HG02852 (cell line): ENCODE measurements at regions not wholly inside any gene's neighbourhood (a gene's known extent, or its start where the extent isn't known, plus 50 kb on each side); places are given as distances from the start of the nearest gene placed in this dataset.
"Not testable (repeated sequence)": the region's sequence is repeated elsewhere in the genome, so short reads cannot be mapped to it uniquely, and the experiment has no call there.

ENCODE experiments used
- ATAC-seq: cut with Tn5 transposase; IDR thresholded peaks from one replicate; pipeline ENCODE4 v1.9.1; 2021; ENCODE audit warnings: mild to moderate bottlenecking, moderate library complexity; ENCODE audit not compliant: unreplicated experiment

DNA sequence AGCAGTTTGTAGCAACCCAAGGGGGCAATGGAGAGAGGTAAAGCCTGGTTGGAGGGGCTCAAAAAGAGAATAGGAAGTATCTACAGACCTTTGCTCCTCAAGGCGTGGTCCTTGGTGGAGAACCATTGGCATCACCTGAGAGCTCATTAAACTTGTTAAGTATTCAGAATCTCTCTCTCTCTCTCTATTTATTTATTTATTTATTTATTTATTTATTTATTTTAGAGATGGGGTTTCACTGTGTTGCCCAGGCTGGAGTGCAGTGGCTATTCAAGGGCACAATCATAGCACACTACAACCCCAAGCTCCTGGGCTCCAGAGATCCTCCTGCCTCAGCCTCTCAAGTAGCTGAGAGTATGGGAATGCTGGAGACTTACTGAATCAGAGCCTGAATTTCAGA lies 193.1 kb upstream of the ADCY2 start:
- no peak for ATAC-seq

DNA sequence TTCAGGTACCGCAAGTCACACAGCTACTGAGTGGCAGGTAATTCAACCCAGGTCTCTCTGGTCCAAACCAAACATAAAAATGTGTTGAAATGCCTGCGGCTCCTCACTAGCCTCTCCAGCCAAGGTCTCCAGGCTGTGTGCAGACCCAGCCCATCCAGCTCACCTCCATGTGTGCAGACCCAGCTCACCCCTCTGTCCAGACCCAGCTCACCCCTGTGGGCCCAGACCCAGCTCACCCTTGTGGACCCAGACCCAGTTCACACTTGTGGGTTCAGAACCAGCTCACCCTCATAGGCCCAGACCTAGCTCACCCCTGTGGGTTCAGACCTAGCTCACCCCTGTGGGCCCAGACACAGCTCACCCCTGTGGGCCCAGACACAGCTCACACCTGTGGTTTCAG lies 188.0 kb upstream of the ADCY2 start:
- ATAC-seq = no peak

DNA sequence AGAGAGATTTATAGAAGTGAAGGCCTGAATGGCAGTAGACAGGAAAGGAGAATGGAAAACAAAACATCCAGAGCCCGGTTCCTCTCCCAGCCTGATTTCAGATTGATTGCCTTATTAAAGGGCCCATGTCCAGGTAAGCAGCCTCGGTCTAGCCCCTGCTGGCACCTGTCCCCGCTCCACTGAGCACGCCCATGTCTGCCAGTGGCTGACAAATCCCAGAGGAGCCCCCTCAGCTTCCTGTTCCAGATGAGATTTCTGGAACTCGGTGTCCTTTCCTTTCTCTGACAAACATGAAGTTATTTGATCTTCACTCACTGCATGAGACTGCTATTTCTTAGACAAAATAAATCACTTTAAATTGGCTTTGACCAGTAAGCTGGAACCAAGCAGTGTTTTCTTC lies 187.0 kb upstream of the ADCY2 start:
- ATAC-seq = no peak

GRCh38 chr5:7209658-7210057 lies 186.3 kb upstream of the ADCY2 start:
- ATAC-seq = no peak

- ATAC-seq = no peak
Observed at GRCh38 chr5:7210549-7210948, 185.4 kb upstream of the ADCY2 start.

DNA sequence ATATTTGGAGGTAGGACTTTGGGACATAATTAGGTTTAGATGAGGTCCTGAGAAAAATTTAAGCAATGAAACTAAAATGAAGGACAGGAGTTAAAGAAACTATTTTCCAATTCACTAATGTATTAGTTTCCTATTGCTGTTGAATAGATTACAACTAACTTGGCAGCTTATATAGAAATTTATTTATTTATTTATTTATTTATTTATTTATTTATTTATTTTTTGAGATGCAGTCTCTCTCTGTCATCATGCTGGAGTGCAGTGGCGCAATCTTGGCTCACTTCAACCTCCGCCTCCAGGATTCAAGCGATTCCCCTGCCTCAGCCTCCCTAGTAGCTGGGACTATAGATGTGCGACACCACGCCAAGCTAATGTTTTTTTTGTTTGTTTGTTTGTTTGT lies 182.4 kb upstream of the ADCY2 start:
- no peak for ATAC-seq

- no peak for ATAC-seq
Observed at GRCh38 chr5:7214906-7215416, 181.0 kb upstream of the ADCY2 start.

- no peak for ATAC-seq
Observed at GRCh38 chr5:7218141-7218540, 177.8 kb upstream of the ADCY2 start.

- no peak for ATAC-seq
Observed at GRCh38 chr5:7220156-7220555, 175.8 kb upstream of the ADCY2 start.

- no peak for ATAC-seq
Observed at GRCh38 chr5:7221041-7221440, 174.9 kb upstream of the ADCY2 start.

DNA sequence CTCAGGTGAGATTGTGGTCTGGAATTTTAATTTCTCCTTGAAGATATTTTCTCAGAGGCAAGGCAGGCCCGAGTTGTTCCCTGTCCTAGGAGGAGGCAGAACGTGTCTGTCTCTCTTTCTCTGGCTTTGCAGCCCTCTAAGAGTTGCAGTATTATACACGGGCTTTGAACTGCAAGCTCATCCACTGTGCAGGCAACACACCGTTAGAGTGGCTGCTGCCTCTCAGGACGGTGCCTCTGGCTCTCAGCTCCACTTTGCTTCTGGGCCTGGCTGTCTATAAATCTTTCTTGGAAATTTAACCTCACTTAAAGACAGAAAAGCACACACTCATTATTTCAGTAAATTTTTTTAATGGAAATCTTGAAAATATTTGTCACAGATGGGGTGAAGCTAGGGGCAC lies 170.1 kb upstream of the ADCY2 start:
- no peak for ATAC-seq

DNA sequence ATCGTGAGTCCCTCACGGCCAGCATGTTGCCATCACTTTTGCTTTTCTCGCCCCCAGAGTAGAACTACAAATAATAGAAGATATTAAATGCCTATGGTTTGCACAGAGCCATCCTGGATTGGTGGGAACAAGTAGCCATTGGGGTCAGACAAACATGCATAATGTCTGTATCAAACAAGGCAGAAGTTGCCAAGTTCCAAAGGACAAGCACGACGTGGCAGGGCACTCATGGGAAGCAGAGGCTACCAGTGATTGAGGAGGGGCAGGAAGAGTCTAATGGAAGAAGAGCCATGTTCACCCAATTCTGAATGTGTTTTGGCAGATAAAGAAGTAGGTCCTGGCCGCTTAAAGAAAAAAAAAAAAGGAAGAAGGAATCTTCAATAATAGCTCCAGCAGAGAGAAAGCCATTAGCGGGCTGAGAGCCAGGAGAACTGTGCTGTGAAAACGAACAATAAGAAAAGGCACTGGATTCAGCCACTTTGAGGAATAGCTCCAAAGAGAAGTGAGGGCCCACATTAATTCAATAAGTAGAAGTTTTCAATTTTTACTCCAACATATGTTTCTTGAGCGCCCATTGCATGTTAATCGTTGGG lies 153.7 kb upstream of the ADCY2 start:
- ATAC-seq = no peak

GRCh38 chr5:7244208-7244607 lies 151.7 kb upstream of the ADCY2 start:
- ATAC-seq = no peak

DNA sequence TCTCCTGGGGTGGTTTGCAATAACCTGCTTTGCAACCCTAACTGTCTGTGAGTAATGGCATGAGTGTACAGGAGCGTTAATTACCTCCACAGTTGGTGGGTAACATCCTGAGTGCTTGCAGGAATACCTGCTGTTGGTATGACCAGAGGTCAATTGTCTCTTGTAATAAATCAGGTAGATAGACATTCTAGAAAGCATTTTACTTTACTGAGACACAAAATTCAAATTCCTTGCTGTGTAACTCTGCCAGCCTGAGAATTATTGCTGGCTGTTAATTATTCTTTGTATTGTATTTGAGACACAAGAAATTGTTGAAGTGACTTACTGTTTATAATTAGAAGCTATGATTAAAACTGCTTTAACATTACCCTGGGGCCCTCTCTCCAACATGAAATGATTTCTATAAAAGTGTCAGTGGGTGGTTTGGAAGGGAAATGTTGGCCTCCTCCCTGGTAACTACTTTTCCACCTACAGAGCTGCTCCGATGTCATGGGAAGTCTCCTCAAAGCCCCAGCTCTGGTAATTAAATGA lies 150.8 kb upstream of the ADCY2 start:
- ATAC-seq = no peak

DNA sequence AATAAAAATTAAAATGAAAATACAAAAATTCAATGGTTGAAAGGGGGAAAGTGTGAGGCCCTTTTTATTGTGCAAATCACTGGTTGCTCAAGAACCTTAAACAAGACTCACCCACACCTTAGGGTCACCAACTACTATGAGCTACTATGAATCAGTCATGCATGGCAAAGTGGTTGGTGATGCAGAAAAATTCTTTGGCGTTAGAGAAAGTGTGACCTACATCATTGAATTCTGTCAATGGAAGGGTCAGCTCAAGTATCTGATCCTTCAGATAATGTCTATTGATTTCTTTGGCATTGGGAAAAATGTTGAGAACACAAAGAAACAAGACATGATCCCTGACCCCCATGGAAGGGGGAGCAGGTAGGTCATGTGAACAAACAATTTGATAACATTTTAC lies 149.7 kb upstream of the ADCY2 start:
- ATAC-seq = no peak

DNA sequence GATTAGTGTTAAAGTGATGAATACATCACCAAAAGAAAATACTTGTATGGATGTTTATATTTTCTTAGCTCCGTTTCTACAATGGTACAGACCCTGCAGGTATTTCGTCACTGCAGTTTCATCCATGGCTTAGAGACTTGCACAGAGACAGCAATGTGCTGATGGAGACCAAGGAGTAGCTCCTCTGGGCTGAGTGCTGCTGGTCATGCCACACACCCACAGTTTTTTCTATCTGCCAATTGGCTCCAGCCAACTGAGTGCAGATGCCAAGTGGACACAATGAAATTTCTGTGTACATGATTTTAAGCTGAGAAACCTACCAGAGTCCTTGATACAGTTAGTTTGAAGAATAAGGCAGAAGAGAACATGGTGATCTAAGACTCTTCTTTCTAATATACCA lies 145.9 kb upstream of the ADCY2 start:
- no peak for ATAC-seq

DNA sequence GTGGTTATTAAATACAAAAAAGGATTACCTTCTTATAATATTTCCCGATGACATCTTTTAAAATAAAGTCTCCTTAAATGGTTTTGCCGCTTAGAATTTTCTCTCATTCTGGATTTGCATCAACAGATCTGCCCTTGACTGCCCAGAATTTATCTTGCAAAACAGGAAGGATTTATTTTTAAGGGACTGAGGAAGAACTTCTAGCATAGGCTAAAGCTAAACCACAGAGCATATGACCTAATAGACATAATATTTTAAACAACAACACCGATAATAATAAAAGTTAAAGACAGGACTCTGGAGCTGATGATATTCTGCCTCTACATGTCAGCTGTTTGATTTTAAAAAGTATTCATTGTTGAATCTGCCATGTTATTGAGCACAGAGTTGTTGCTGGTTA lies 145.3 kb upstream of the ADCY2 start:
- no peak for ATAC-seq

- ATAC-seq = no peak
Observed at GRCh38 chr5:7251132-7251531, 144.8 kb upstream of the ADCY2 start.

DNA sequence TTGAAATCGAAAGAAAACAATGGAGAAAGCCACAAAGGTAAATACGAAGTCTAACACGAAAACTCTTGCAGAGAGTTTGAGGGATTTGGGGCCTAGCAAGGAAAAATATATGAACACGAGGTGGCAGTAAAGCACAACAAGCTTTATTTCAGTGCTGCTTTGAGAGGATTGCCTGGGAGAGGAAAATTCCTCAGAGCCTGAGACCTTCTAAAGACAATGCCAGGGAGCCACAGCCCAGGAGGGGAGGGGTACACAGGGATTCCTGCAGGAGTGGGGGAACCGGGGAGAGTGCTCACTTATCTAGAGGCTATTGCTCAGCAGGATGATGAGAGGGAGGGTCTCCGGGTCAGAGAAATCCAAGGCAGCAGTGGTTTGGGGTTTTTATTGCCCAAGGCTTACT lies 134.9 kb upstream of the ADCY2 start:
- no peak for ATAC-seq

DNA sequence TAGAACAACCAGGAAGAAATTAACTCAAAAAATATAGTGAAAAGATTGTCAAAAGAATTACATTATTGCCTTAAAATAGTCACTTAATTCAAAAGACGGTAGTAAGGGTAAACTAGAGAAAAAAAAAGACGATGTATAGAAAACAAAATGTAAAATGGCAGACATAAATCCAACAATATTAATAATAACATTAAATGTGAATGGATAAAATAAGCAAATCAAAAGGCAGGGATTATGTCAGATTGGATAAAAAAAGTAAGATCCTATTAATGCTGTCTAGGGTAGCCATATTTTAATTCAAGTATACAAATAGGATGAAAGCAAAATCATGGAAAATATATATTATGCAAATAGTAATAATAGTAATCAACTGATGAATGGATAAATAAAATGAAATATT lies 134.0 kb upstream of the ADCY2 start:
- no peak for ATAC-seq

- ATAC-seq = not testable (repeated sequence)
Observed at GRCh38 chr5:7263398-7264015, 132.4 kb upstream of the ADCY2 start.

- not testable (repeated sequence) for ATAC-seq
Observed at GRCh38 chr5:7265776-7266175, 130.2 kb upstream of the ADCY2 start.

- ATAC-seq = not testable (repeated sequence)
Observed at GRCh38 chr5:7268722-7269121, 127.2 kb upstream of the ADCY2 start.
